ENCODE measurements at regions not wholly inside any gene's neighbourhood (a gene's known extent, or its start where the extent isn't known, plus 50 kb on each side); places are given as distances from the start of the nearest gene placed in this dataset.

- TF ChIP-seq, protein P1, sequence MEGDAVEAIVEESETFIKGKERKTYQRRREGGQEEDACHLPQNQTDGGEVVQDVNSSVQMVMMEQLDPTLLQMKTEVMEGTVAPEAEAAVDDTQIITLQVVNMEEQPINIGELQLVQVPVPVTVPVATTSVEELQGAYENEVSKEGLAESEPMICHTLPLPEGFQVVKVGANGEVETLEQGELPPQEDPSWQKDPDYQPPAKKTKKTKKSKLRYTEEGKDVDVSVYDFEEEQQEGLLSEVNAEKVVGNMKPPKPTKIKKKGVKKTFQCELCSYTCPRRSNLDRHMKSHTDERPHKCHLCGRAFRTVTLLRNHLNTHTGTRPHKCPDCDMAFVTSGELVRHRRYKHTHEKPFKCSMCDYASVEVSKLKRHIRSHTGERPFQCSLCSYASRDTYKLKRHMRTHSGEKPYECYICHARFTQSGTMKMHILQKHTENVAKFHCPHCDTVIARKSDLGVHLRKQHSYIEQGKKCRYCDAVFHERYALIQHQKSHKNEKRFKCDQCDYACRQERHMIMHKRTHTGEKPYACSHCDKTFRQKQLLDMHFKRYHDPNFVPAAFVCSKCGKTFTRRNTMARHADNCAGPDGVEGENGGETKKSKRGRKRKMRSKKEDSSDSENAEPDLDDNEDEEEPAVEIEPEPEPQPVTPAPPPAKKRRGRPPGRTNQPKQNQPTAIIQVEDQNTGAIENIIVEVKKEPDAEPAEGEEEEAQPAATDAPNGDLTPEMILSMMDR (IDR thresholded peaks at IDR 0.05), result no peak
- no peak for TF ChIP-seq EZH2 (IDR thresholded peaks at IDR 0.05)
- no peak for TF ChIP-seq EZH2phosphoT487 (IDR thresholded peaks at IDR 0.05)
Measured at GRCh38 chr1:222933273-222933672, 118.4 kb downstream of the DISP1 start.

Measured in neural progenitor cell (in vitro differentiated cells).